ENCODE measurements at regions not wholly inside any gene's neighbourhood (a gene's known extent, or its start where the extent isn't known, plus 50 kb on each side); places are given as distances from the start of the nearest gene placed in this dataset.

- no peak overlapping the region for H3K4me3 Mint-ChIP-seq
- H3K27me3 Mint-ChIP-seq (ENCODE audit: low read depth): no peaks in the 10 kb centered on the region
- peak overlapping the region; percentile 7 for H3K27ac Mint-ChIP-seq
- H3K36me3 Mint-ChIP-seq: no peaks in the 10 kb centered on the region
- H3K9me3 Mint-ChIP-seq: no peaks in the 10 kb centered on the region
- peaks cover 16% of the 10 kb centered on the region for H3K4me1 Mint-ChIP-seq
- TF ChIP-seq CTCF (IDR thresholded peaks at IDR 0.05; ENCODE audit: unreplicated experiment): no peak
- DNase-seq (ENCODE audit: low spot score in 2 of 2, unreplicated experiment in 2 of 2): no peak
Measured at GRCh38 chr6:11828262-11828870, 49.8 kb upstream of the ADTRP start.

All from mesothelial cell of epicardium (in vitro differentiated cells).